HEK293 (cell line): ENCODE measurements at regions not wholly inside any gene's neighbourhood (a gene's known extent, or its start where the extent isn't known, plus 50 kb on each side); places are given as distances from the start of the nearest gene placed in this dataset.

ENCODE experiments used
- SALL2 ChIP-seq: fragments of 450-650 bp; formaldehyde crosslinking; IDR thresholded peaks from 2 replicates; pipeline ENCODE4 v1.5.0; 2017; ENCODE audit warnings: missing biosample characterization, mild to moderate bottlenecking, missing genetic modification characterization, borderline replicate concordance
- TCF7L2 ChIP-seq: IDR thresholded peaks from 2 replicates; pipeline ENCODE4 v1.6.1; 2011; ENCODE audit warnings: low read depth, mild to moderate bottlenecking, inconsistent platforms, low read length, moderate library complexity, borderline replicate concordance
- ZNF274 ChIP-seq, 2 experiments: fragments of 200-500 bp in 1 of 2; fragments of 450-650 bp in 1 of 2; sonication (Bioruptor generic) in 1 of 2; formaldehyde crosslinking in 1 of 2; IDR thresholded peaks; 2 replicates each; pipeline versions ENCODE4 v1.5.1 to v1.6.1; 2014 to 2016; ENCODE audit warnings: borderline replicate concordance in 1 of 2, inconsistent platforms in 1 of 2, low read length in 1 of 2, missing biosample characterization in 1 of 2, missing genetic modification characterization in 1 of 2
- ZNF548 ChIP-seq: fragments of 450-650 bp; formaldehyde crosslinking; IDR thresholded peaks from 2 replicates; pipeline ENCODE4 v1.5.1; 2016; ENCODE audit warnings: missing biosample characterization, missing genetic modification characterization
- ZNF629 ChIP-seq: fragments of 450-650 bp; formaldehyde crosslinking; IDR thresholded peaks from 2 replicates; pipeline ENCODE4 v1.5.1; 2017; ENCODE audit warnings: missing biosample characterization, missing genetic modification characterization
- TF ChIP-seq, protein P1 (sequence below): fragments of 450-650 bp; formaldehyde crosslinking; IDR thresholded peaks from 2 replicates; pipeline ENCODE4 v1.5.1; 2016; ENCODE audit warnings: missing biosample characterization, missing genetic modification characterization
- TF ChIP-seq, protein P2 (sequence below): fragments of 450-650 bp; formaldehyde crosslinking; IDR thresholded peaks from 2 replicates; pipeline ENCODE4 v1.5.1; 2016; ENCODE audit warnings: missing biosample characterization, missing genetic modification characterization, borderline replicate concordance
- TF ChIP-seq, protein P3 (sequence below): fragments of 450-650 bp; formaldehyde crosslinking; IDR thresholded peaks from 2 replicates; pipeline ENCODE4; 2016; ENCODE audit warnings: missing biosample characterization, missing genetic modification characterization
- TF ChIP-seq, protein P4 (sequence below): fragments of 450-650 bp; formaldehyde crosslinking; IDR thresholded peaks from 2 replicates; pipeline ENCODE4 v1.5.1; 2016; ENCODE audit warnings: missing biosample characterization, missing genetic modification characterization

DNA sequence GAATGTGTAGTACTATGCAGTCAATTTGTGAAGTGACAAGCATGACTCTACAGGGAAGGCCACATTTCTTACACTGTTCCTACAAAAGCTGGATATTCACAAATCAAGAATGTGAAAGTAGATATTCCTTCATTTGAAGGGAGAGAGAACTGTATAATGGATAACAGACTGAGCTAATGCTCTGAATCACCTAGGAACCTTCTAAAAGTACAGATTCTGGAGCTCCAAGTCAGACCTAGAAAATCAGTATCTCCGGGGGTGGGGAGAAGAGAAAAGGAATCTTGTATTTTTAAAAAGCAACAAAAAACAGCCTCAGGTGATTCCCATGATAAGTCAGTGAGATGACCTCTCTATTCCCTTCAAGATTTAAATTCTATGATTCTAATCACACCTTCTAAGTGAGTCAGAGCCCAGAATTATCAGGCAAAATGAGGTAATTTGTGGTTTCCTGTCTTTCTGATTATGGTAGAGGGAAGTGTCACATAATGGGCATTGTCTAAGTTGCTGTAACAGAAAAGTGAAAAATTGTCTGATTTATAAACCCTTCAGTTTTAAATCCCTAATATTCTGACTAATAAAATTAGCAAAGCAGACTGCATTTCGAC lies 80.9 kb downstream of the IL21 start:
- TF ChIP-seq, protein P1, sequence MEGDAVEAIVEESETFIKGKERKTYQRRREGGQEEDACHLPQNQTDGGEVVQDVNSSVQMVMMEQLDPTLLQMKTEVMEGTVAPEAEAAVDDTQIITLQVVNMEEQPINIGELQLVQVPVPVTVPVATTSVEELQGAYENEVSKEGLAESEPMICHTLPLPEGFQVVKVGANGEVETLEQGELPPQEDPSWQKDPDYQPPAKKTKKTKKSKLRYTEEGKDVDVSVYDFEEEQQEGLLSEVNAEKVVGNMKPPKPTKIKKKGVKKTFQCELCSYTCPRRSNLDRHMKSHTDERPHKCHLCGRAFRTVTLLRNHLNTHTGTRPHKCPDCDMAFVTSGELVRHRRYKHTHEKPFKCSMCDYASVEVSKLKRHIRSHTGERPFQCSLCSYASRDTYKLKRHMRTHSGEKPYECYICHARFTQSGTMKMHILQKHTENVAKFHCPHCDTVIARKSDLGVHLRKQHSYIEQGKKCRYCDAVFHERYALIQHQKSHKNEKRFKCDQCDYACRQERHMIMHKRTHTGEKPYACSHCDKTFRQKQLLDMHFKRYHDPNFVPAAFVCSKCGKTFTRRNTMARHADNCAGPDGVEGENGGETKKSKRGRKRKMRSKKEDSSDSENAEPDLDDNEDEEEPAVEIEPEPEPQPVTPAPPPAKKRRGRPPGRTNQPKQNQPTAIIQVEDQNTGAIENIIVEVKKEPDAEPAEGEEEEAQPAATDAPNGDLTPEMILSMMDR (tag by site-specific recombination) = no peak
- TF ChIP-seq, protein P2, sequence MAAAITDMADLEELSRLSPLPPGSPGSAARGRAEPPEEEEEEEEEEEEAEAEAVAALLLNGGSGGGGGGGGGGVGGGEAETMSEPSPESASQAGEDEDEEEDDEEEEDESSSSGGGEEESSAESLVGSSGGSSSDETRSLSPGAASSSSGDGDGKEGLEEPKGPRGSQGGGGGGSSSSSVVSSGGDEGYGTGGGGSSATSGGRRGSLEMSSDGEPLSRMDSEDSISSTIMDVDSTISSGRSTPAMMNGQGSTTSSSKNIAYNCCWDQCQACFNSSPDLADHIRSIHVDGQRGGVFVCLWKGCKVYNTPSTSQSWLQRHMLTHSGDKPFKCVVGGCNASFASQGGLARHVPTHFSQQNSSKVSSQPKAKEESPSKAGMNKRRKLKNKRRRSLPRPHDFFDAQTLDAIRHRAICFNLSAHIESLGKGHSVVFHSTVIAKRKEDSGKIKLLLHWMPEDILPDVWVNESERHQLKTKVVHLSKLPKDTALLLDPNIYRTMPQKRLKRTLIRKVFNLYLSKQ (tag by site-specific recombination) = no peak
- TF ChIP-seq, protein P3, sequence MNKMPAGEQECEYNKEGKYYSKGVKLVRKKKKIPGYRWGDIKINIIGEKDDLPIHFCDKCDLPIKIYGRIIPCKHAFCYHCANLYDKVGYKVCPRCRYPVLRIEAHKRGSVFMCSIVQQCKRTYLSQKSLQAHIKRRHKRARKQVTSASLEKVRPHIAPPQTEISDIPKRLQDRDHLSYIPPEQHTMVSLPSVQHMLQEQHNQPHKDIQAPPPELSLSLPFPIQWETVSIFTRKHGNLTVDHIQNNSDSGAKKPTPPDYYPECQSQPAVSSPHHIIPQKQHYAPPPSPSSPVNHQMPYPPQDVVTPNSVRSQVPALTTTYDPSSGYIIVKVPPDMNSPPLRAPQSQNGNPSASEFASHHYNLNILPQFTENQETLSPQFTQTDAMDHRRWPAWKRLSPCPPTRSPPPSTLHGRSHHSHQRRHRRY (tag by site-specific recombination) = no peak
- no peak for TF ChIP-seq ZNF548 (tag by site-specific recombination)
- TF ChIP-seq, protein P4, sequence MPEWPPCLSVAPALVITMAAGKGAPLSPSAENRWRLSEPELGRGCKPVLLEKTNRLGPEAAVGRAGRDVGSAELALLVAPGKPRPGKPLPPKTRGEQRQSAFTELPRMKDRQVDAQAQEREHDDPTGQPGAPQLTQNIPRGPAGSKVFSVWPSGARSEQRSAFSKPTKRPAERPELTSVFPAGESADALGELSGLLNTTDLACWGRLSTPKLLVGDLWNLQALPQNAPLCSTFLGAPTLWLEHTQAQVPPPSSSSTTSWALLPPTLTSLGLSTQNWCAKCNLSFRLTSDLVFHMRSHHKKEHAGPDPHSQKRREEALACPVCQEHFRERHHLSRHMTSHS = no peak
- TF ChIP-seq ZNF629 = no peak
- no peak for TF ChIP-seq TCF7L2
- TF ChIP-seq SALL2 = no peak
- no peak for TF ChIP-seq ZNF274 (IDR thresholded peaks at IDR 0.05; ENCODE audit: low read length)
- TF ChIP-seq ZNF274 (tag by site-specific recombination; IDR thresholded peaks at IDR 0.05; ENCODE audit: borderline replicate concordance) = no peak
